Fibroblast of skin of left biceps (primary cell): ENCODE measurements at regions not wholly inside any gene's neighbourhood (a gene's known extent, or its start where the extent isn't known, plus 50 kb on each side); places are given as distances from the start of the nearest gene placed in this dataset.
A peak's percentile ranks its signal among the peaks of the same experiment; 100 is the strongest.

ENCODE experiments used
- DNase-seq, 2 experiments: peaks; one replicate each; pipeline ENCODE4 v3.0.0-alpha.2; 2013; ENCODE audit warnings: low read depth in 2 of 2

GRCh38 chr9:14031810-14032209 is 282.1 kb downstream of the NFIB start:
- DNase-seq, result peak; percentile 40 to 58

DNA sequence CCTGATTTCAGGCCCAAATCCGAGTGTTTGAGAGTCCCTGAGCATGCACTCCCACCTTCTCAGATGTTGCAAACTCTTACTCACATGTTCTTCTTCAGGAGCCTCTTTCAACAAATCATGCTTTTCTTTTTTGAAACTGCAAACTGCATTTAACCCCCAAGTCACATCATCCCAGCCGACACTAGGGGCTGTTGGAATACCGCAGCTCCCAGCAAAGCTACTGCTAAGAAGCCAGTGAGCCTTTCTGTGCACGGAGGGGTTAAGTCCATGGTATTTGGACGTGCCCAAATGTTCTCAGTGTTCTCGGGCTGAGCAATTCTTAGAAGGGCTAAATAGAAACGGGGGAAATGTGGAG is 282.9 kb downstream of the NFIB start:
- DNase-seq, result peak; percentile 63 to 68

DNA sequence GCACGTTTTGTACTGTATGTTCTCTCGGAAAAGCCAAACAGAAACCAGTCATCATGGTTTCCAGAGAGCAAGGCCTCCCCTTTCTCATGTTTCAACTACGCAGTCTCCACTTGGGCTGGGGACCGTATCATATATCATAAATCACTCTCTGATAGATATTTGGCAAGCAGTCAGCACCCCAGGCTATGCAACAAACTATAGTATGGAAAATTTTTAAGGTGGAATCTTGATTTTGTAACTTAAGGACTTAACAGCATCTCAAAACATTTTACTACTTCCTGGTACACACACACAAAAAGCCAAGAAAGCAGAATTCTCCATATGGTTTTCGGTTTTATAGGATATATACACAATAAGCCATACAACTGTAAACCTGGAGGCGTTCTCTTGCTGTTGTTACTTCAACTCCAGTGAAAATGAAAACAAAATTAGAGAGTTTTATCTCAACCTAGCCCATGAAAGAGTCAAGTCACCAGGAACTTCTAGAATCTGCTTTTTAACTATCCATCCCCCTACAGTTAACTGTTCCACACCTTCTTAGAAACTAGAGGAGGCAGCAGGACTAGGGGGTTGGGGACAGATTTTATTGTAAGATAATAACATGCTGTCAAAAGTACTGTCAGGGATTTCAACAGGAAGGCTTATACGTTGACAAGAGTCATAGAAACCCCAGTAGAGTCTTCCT is 283.4 kb downstream of the NFIB start:
- DNase-seq, result peak; percentile 87 to 89

GRCh38 chr9:14029806-14030374 is 284.1 kb downstream of the NFIB start:
- no peak for DNase-seq

DNA sequence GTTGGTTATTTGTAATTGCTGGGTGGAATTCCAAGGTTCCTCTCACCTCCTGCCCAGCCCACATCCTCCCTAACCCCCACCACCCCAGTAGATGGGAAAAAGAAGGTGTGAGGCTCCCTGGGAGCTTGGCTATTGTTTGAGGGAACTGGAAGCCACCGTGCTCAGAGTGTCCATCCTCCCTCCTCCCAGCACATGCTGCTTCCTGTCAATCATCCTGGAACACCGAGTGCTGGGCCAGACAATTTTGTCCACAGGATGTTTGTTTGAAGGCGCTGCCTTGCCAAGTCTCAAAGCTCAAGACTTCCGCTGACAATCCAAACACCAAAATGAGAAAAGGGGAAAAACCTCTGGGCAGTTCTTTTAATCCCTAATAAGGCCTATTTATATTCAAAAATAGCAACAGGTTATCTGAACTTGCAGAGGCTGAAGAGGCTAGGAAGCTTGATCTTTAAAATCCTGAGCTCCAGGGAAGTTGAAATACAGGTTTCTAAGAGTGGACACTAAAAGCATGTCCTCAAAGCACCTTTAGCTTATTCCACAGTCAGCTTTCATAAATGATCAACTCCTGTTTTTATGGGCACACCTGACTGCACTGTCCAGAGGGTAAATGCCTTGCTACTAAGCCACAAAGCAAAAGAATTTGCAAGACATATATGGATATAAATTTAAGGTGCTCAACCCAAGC is 286.7 kb downstream of the NFIB start:
- DNase-seq, result no peak

DNA sequence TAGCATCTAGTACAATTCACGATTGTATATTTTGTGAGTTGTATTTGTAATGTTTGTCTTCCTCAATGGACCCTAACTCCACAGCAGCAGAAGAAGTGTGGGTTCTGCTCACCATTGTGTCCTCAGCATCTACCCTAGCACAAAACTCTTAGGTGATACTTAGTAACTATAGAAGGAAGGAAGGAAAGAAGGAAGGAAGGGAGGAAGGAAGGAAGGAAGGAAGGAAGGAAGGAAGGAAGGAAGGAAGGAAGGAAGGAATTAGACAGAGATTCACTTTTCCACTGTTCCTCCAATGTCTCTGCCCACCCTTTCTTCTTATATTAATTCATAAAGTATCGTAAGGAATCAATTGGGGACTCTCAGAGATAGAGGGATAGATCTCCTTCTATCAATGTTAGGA is 288.2 kb downstream of the NFIB start:
- no peak for DNase-seq

DNA sequence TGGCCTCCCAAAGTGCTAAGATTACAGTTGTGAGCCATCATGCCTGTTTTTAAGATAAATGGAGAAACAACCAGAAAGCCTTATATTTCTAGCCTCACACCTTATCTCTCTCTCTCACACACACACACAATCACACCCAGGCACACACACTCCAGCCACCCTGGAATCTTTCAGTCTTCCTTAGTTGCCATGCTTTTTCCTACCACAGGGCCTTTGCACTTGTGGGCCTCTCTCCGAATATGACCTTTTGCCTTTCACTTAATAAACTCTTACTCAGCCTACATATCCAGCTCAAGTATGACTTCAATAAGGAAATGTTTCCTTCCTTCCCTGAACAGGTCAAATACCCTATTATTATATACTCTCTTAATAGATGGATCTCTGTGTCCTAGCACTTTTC is 290.7 kb downstream of the NFIB start:
- DNase-seq, result no peak

DNA sequence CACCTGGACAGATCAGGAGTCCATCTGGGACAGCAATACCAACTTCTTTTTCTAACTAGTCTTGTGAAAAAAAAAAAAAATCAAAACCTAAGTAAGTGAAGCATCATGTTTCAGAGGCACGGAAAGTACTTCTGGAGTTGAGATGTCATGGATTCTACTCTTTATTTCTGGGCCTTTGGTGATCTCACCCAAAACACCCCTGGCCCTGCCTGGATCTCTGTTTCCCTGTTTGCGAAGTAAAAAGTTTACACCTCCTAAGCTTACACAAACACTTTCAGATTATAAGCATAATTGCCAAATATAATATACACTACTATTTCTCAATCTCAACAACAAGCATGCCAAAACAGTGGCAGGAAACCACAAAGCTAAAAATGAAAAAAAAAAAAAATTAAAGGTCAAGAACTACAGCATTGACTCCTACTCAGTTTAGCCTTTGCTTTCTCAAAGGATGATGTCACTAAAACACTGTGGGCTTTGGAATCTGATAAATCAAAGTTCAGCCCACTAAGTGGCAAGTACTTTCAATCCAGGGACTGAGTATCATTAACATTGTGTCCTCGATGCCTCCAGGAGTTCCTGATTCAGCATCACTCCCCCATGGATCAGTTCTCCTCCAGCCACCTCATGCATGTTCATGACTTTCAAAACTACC is 291.9 kb downstream of the NFIB start:
- no peak for DNase-seq

DNA sequence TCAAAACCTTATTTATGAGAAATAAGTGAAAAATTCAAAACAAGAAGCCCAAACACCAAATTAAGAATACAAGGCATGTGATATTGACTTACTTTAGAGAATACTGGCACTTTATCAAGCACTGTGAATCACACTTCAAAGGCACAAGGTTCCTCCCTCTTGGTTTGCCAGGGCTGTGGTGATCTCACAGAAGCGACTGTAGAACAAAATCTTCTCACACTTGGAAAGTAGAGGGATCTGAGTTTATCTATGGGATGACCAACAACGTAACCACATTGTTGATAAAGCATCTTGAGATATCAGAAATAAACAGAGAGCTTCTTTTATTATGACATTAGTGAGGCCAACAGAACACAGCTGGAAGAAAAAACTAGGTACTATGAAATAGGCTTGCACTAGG is 295.9 kb downstream of the NFIB start:
- DNase-seq, result no peak

DNA sequence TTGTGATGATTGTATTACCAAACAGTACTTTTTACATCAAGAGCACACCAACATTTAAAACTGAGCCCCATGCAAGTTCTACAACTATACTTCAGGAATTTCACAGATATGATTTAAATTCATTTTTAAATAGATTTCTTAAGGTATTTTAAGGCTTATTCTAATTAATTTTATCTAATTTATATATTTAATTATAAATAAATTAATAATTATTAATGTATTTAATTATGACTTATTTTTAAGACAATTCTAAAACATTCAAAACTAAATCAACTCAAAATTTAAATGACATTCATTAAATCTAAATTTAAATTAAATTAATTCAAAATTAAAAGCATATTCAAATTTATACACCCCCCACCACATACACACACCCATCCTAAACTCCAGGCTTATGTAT is 299.2 kb downstream of the NFIB start:
- no peak for DNase-seq

GRCh38 chr9:14014218-14014617 is 299.7 kb downstream of the NFIB start:
- DNase-seq, result no peak

GRCh38 chr9:14011799-14012560 is 302.0 kb downstream of the NFIB start:
- DNase-seq, result no peak

DNA sequence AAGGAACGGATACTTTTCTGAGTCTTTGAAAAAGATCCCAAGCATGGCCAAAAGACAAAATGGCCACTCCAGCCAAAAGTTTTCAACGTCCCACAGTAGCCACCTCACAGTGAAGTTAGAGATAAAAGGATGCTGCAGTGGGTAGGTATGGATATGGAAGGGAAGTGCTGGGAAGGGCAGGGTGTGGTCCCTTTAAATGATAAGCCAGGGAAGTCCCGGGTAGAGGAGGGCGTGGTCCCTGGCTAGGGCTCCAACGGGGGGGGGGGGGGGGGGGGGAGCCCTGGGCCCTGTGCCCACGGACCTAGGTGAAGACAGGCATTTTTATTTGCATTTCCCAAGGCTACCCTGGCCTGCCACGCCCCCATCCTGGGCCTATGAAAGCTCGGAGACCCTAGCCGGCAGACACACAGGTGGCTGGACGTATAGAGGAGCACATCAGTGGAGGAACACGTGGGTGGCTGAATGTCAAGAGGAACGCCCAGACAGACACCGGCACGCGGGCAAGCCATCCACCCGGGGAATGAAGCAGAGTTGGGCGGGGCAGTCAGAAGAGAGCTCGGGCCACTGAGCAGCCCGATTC is 306.7 kb downstream of the NFIB start:
- no peak for DNase-seq

- peak in 1 of 2 experiments; percentile 27 for DNase-seq
Measured at GRCh38 chr9:14006386-14007187, 307.4 kb downstream of the NFIB start.

- no peak for DNase-seq
Measured at GRCh38 chr9:14004110-14004509, 309.8 kb downstream of the NFIB start.

DNA sequence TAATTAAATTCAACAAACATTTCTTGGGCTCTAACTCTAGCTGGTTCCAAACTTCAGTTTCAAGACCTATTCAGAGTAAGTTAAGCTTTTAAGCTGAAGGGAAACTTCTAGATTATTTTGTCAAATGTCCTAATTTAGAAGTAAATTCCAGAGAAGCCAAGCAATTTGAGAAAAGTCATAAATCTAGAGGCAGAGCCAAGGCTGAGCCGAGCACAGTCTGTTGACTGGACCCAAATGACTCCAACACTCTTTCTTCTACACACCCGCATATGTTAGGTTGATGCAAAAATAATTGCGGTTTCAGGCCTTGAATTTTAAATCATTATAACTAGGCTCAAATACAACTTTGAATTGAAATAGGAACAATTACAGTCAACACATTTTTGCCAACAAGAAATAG is 319.7 kb downstream of the NFIB start:
- no peak for DNase-seq

DNA sequence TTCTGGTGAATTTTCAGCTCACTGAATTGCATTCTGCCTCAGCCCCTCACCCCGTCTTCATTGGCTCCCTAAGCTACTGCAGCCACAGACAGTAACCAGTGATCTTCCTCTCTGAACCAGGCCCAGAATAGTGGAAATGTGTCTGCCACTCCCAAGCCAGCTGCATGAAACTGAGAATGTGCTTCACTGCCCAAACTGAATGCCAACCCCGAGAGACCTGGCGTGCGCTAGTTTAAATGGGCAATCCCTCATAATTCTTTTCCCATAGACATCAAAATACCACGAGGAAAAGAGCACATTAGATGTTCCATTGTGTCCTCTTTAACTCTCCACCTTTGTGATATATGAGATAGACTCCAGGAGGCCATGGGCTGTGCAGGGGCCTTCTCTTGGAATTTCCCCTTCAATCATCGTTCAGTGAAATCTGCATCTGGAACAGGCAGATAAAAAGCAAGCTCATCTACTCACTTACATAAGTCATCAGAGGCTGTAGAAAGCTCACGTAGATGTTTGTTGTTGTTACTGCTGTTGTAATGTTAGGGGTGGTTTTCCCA is 320.2 kb downstream of the NFIB start:
- no peak for DNase-seq

- no peak for DNase-seq
Measured at GRCh38 chr9:13992138-13993088, 321.5 kb downstream of the NFIB start.

DNA sequence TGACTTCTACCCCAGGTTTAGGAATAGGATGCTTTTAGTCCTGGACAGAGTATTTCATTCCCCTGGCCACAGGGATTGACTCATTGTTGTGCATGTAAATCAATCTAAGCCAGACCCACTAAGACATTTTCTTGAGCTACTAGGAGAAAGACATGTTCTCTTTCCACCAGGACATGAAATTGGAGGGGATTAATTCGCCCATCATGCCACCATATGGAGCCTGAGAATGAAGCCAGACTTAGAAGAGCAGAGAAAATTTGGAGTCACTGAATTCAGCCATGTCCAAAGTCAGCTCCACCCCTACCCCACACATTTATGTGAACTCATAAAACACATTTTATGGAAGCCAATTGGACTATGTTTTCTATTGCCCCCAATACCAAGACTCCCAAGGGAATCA is 322.5 kb downstream of the NFIB start:
- DNase-seq, result no peak
